Peyer's patch (tissue), 4 donors: ENCODE measurements at regions not wholly inside any gene's neighbourhood (a gene's known extent, or its start where the extent isn't known, plus 50 kb on each side); places are given as distances from the start of the nearest gene placed in this dataset.

Experiments used
- CTCF ChIP-seq, 6 experiments: fragments of 450-650 bp in 4 of 6; fragments of 200-600 bp in 2 of 6; sonication (generic) in 1 of 6; IDR thresholded peaks; one replicate each; pipeline ENCODE4 v1.5.1; 2017 to 2019; ENCODE audit warnings: antibody characterized with exemption in 6 of 6, mild to moderate bottlenecking in 3 of 6, moderate library complexity in 1 of 6
- POLR2A ChIP-seq, 2 donors: fragments of 450-650 bp; IDR thresholded peaks; one replicate each; pipeline ENCODE4 v1.5.1; 2017; ENCODE audit warnings: antibody characterized with exemption in 2 of 2, mild to moderate bottlenecking in 2 of 2, moderate library complexity in 2 of 2

GRCh38 chr3:56938530-56938929, 121.9 kb upstream of the SPATA12 start:
- TF ChIP-seq CTCF (IDR thresholded peaks at IDR 0.05) (no peak), POLR2A (IDR thresholded peaks at IDR 0.05) (no peak)
